Activated T-cell treated with anti-CD3 and anti-CD28 coated beads, Interleukin-2, amount 50 U/mL, for 24 hours (primary cell): ENCODE measurements at regions not wholly inside any gene's neighbourhood (a gene's known extent, or its start where the extent isn't known, plus 50 kb on each side); places are given as distances from the start of the nearest gene placed in this dataset.
"Not testable (repeated sequence)": the region's sequence is repeated elsewhere in the genome, so short reads cannot be mapped to it uniquely, and the experiment has no call there.

Experiments used
- DNase-seq: peaks from one replicate; pipeline ENCODE4 v3.0.0-alpha.2; 2020
- H3K27ac Mint-ChIP-seq: 2 replicates; pipeline ENCODE4 v1.8.0; 2020; ENCODE audit warnings: mild to moderate bottlenecking, mixed read lengths
- H3K27me3 Mint-ChIP-seq: 2 replicates; pipeline ENCODE4 v1.8.0; 2020; ENCODE audit warnings: mixed read lengths
- H3K36me3 Mint-ChIP-seq: 2 replicates; pipeline ENCODE4 v1.8.0; 2020; ENCODE audit warnings: low read depth, mixed read lengths
- H3K4me1 Mint-ChIP-seq: 2 replicates; pipeline ENCODE4 v1.8.0; 2020; ENCODE audit warnings: low read depth, mixed read lengths
- H3K4me3 Mint-ChIP-seq: 2 replicates; pipeline ENCODE4 v1.8.0; 2020; ENCODE audit warnings: mild to moderate bottlenecking, moderate library complexity, mixed read lengths
- H3K9me3 Mint-ChIP-seq: 2 replicates; pipeline ENCODE4 v1.8.0; 2020; ENCODE audit warnings: mixed read lengths

- H3K9me3 Mint-ChIP-seq = peaks cover 4% of the 10 kb centered on the region
- no peak overlapping the region for H3K27ac Mint-ChIP-seq
- DNase-seq = no peak
- H3K4me3 Mint-ChIP-seq = no peak overlapping the region
- H3K27me3 Mint-ChIP-seq = no peaks in the 10 kb centered on the region
- H3K36me3 Mint-ChIP-seq = no peaks in the 10 kb centered on the region
- H3K4me1 Mint-ChIP-seq = no peaks in the 10 kb centered on the region
Measured at GRCh38 chr4:54391104-54391503, 162.0 kb downstream of the PDGFRA start.

DNA sequence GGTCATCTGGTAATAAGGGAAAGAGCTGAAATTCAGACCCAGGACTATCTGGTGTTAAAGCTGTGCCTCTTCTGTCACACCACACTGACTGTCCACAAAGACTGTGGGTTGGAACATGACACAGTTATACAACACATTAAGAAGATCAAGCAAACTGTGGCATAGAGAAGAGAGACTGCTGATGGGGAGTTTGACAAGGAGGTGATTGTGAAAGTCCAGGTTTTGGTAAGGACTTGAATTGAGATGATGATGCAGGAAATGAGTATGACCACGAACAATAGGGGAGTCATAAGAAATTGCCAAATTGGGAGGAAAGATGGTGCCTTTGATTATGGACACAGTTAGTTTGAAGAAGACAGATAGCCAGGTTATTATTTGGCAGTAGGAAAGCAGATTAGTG, 163.4 kb downstream of the PDGFRA start:
- H3K9me3 Mint-ChIP-seq = peaks cover 4% of the 10 kb centered on the region
- no peak overlapping the region for H3K27ac Mint-ChIP-seq
- no peak for DNase-seq
- no peak overlapping the region for H3K4me3 Mint-ChIP-seq
- no peaks in the 10 kb centered on the region for H3K4me1 Mint-ChIP-seq
- H3K36me3 Mint-ChIP-seq = no peaks in the 10 kb centered on the region
- no peaks in the 10 kb centered on the region for H3K27me3 Mint-ChIP-seq

GRCh38 chr4:54393243-54393642, 164.2 kb downstream of the PDGFRA start:
- peaks cover 4% of the 10 kb centered on the region for H3K9me3 Mint-ChIP-seq
- no peak overlapping the region for H3K4me3 Mint-ChIP-seq
- H3K27ac Mint-ChIP-seq = no peak overlapping the region
- H3K27me3 Mint-ChIP-seq = no peaks in the 10 kb centered on the region
- no peak for DNase-seq
- no peaks in the 10 kb centered on the region for H3K36me3 Mint-ChIP-seq
- H3K4me1 Mint-ChIP-seq = no peaks in the 10 kb centered on the region

- no peak overlapping the region for H3K4me3 Mint-ChIP-seq
- no peaks in the 10 kb centered on the region for H3K9me3 Mint-ChIP-seq
Measured at GRCh38 chr4:54395013-54395527, 166.0 kb downstream of the PDGFRA start.

GRCh38 chr4:54400188-54400587, 171.1 kb downstream of the PDGFRA start:
- Mint-ChIP-seq H3K27ac (no peak overlapping the region), H3K9me3 (no peaks in the 10 kb centered on the region), H3K4me1 (no peaks in the 10 kb centered on the region), H3K27me3 (no peaks in the 10 kb centered on the region), H3K36me3 (no peaks in the 10 kb centered on the region), H3K4me3 (no peak overlapping the region)
- no peak for DNase-seq

More at GRCh38 chr4:54395013-54395527, 166.0 kb downstream of the PDGFRA start:
- Mint-ChIP-seq H3K27ac (no peak overlapping the region), H3K27me3 (no peaks in the 10 kb centered on the region), H3K36me3 (no peaks in the 10 kb centered on the region), H3K4me1 (no peaks in the 10 kb centered on the region)
- no peak for DNase-seq

- H3K4me3 Mint-ChIP-seq = no peak overlapping the region
- DNase-seq = no peak
- no peak overlapping the region for H3K27ac Mint-ChIP-seq
- H3K9me3 Mint-ChIP-seq = no peaks in the 10 kb centered on the region
- H3K4me1 Mint-ChIP-seq = no peaks in the 10 kb centered on the region
- no peaks in the 10 kb centered on the region for H3K36me3 Mint-ChIP-seq
- no peaks in the 10 kb centered on the region for H3K27me3 Mint-ChIP-seq
Measured at GRCh38 chr4:54400802-54401201, 171.7 kb downstream of the PDGFRA start.

GRCh38 chr4:54402880-54403480, 173.9 kb downstream of the PDGFRA start:
- DNase-seq = no peak
- Mint-ChIP-seq H3K27ac (no peak overlapping the region), H3K4me1 (no peaks in the 10 kb centered on the region), H3K4me3 (no peak overlapping the region), H3K36me3 (no peaks in the 10 kb centered on the region), H3K9me3 (no peaks in the 10 kb centered on the region), H3K27me3 (no peaks in the 10 kb centered on the region)

DNA sequence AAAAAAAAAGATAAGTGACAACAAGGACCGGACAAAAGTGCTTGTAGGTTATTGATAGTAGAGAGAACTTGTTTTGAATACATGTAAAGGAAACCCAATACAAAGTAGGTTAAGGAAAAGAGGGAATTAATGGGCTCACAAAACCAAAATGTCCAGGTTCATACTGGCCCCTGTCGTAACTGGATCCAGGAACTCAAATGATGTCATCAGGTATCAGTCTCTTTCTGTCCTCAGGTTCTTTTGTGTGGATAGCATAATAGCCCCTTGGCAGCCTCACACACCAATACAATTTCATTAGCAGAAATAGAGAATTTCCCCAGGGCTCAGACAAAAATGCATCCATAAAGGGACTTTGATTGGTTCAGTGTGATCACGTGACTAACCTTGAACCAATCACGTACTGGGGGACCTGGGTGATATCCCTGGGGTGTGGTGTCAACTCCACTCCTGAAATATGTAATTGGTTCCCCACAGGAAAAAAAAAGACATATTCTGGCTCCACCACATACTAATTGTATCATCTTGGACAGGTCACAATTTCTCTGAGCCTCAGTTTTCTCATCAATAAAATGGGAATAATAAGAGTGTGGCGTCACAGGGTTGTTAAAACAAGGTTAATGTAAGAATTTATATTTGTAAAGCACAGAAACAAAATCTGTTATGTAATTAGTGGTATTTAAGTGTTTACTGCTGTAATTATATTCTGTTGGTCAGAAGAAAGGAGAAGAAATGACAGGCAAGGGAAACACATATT, 174.8 kb downstream of the PDGFRA start:
- Mint-ChIP-seq H3K4me3 (no peak overlapping the region), H3K9me3 (no peaks in the 10 kb centered on the region), H3K4me1 (no peaks in the 10 kb centered on the region), H3K36me3 (no peaks in the 10 kb centered on the region), H3K27me3 (no peaks in the 10 kb centered on the region), H3K27ac (no peak overlapping the region)
- DNase-seq = no peak

DNA sequence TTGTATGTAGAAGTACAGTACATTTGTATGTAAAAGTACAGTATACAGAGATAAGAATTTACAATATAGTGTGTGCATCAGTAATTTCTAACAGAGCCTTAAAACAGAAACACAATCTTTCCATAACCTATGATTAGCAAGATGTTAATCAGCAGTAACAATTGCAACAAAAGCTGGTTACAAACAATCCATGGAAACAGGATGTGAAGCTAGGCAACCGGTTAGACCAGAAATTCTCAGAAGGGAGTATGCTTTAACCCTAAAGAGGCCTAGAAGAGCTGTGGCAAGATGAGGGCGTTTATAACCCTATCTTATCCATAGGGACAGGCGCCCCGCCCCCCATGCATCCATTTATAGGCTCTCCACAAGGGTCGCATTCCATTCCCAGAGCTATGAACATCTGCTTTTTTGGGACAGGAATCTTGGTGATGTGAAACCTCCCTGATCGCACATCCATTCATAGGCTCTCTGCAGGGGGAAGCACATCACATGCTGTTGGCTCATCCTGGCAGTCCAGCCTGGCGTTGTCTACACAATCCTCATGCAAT, 180.3 kb downstream of the PDGFRA start:
- H3K4me1 Mint-ChIP-seq, H3K27me3 Mint-ChIP-seq, H3K36me3 Mint-ChIP-seq, H3K4me3 Mint-ChIP-seq, H3K9me3 Mint-ChIP-seq, DNase-seq, H3K27ac Mint-ChIP-seq: not testable (repeated sequence)

DNA sequence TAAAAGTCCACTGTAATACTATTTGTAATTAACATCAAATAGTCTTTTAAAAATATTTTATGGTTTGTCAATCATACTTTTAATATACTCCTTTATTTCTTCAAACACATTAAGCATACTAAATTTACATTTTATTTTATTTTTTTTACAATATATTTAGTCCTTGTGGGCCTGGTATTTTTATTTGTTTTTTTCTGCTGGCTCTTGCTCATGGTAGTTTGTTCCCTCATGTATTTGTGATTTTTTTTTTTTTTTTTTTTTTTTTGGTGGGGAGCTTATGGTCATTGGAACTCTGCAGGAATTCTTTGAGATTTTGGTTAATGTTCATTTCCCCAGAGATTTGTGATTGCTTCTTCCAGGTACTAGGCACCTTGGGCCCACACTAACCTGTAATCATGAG, 185.5 kb downstream of the PDGFRA start:
- no peaks in the 10 kb centered on the region for H3K4me1 Mint-ChIP-seq
- no peak overlapping the region for H3K4me3 Mint-ChIP-seq
- H3K36me3 Mint-ChIP-seq = no peaks in the 10 kb centered on the region
- H3K27ac Mint-ChIP-seq = no peak overlapping the region
- peaks cover 2% of the 10 kb centered on the region for H3K9me3 Mint-ChIP-seq
- H3K27me3 Mint-ChIP-seq = no peaks in the 10 kb centered on the region
- DNase-seq = no peak

DNA sequence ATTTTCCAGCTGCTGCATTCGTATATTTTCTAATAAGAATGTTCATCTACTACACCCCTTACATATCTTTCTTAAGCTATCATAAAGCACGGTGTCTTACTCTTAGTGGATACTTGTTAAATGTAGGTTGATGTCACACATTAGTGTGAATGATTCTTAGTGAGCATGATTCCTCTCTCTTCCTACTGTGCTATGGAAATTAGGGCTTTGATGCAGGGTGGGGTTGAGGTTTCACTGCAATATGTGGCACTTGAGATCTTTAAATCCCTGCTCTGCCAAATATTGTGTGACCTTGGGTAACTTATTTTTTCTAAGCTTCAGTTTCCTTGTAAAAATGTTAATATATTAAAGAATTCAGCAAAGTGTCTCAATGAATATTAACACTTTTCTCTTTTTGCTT, 188.4 kb downstream of the PDGFRA start:
- H3K27me3 Mint-ChIP-seq = peaks cover 4% of the 10 kb centered on the region
- no peak overlapping the region for H3K4me3 Mint-ChIP-seq
- no peak overlapping the region for H3K27ac Mint-ChIP-seq
- no peaks in the 10 kb centered on the region for H3K36me3 Mint-ChIP-seq
- H3K9me3 Mint-ChIP-seq = peaks cover 2% of the 10 kb centered on the region
- no peaks in the 10 kb centered on the region for H3K4me1 Mint-ChIP-seq
- DNase-seq = no peak

GRCh38 chr4:54418468-54418867, 189.4 kb downstream of the PDGFRA start:
- no peak for DNase-seq
- peaks cover 4% of the 10 kb centered on the region for H3K27me3 Mint-ChIP-seq
- no peak overlapping the region for H3K4me3 Mint-ChIP-seq
- no peak overlapping the region for H3K27ac Mint-ChIP-seq
- H3K9me3 Mint-ChIP-seq = peaks cover 2% of the 10 kb centered on the region
- H3K4me1 Mint-ChIP-seq = no peaks in the 10 kb centered on the region
- no peaks in the 10 kb centered on the region for H3K36me3 Mint-ChIP-seq

DNA sequence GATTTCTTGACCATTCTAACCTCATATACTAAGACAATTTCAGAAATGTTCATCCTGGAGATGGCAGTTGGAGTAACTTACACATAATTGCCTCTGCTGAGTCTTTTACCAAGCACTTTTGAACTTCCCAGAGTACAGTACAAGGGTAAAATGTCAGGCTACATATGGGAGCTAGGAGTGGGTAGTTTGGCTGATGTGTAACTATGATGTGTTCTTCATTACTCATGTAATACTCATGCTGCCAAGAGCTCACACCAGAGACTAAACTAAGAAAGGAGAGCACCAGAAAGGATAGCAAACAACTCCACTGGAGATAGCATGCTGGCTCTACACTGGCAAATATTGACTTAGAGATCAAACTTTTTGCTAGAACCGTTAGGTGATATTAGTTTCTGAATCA, 194.0 kb downstream of the PDGFRA start:
- no peaks in the 10 kb centered on the region for H3K9me3 Mint-ChIP-seq
- no peak overlapping the region for H3K4me3 Mint-ChIP-seq

DNA sequence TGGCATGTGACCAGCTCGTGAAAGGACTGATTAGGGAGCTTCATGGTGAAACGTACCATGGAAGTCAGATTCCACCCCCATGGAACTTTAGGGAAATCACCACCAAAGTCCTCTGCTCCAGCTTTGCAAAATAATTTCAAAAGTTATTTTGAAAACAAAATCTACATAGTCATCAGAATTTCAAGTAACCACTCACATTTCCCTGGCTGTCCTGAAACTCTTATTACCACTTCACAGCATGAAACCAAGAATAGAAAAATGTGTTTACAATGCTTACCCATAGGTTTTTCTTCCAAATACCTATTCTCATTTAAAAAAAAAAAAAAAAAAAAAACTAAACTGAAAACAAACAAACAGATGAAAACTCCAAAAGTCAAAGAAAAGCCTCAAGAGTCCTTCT, 198.7 kb downstream of the PDGFRA start:
- Mint-ChIP-seq H3K27ac (no peak overlapping the region), H3K4me1 (no peaks in the 10 kb centered on the region), H3K36me3 (no peaks in the 10 kb centered on the region), H3K27me3 (peaks cover 3% of the 10 kb centered on the region), H3K4me3 (no peak overlapping the region), H3K9me3 (no peaks in the 10 kb centered on the region)
- no peak for DNase-seq

More for the DNA sequence above, 194.0 kb downstream of the PDGFRA start:
- Mint-ChIP-seq H3K27ac (no peak overlapping the region), H3K4me1 (no peaks in the 10 kb centered on the region), H3K27me3 (peaks cover 4% of the 10 kb centered on the region), H3K36me3 (no peaks in the 10 kb centered on the region)
- DNase-seq = no peak

DNA sequence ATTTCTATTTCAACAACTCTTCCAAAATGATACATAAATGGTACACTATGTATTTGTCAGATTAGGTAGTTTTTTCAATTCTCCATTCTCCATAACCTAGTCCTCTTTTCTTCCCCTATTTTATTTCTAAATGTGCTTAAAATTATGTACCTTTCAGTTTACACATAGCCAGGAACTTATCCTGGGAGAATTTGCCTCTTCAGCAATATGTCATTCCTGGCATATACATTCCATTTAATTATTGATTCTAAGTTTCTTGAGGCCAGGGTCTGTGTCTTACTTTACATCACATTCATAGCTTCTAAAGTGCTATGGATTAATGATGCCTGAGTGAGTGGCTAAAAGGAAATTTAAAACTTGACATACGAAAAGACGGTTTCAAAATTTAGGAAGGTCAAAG, 199.8 kb downstream of the PDGFRA start:
- H3K27me3 Mint-ChIP-seq = peaks cover 3% of the 10 kb centered on the region
- H3K27ac Mint-ChIP-seq = no peak overlapping the region
- H3K36me3 Mint-ChIP-seq = no peaks in the 10 kb centered on the region
- DNase-seq = no peak
- H3K4me3 Mint-ChIP-seq = no peak overlapping the region
- H3K9me3 Mint-ChIP-seq = no peaks in the 10 kb centered on the region
- H3K4me1 Mint-ChIP-seq = no peaks in the 10 kb centered on the region
